A549 (cell line): ENCODE measurements at regions not wholly inside any gene's neighbourhood (a gene's known extent, or its start where the extent isn't known, plus 50 kb on each side); places are given as distances from the start of the nearest gene placed in this dataset.

Experiments used
- ATAC-seq, 2 experiments: fragments of 200-7000 bp in 1 of 2; fragments of >200 bp in 1 of 2; cut with Nextera tagmentation in 1 of 2; cut with Tn5 transposase in 1 of 2; 3 replicates each; pipeline versions ENCODE4 v1.8.0 to v1.9.1; 2018 to 2020; ENCODE audit warnings: mild to moderate bottlenecking in 1 of 2, moderate library complexity in 1 of 2
- CTCF ChIA-PET: fragments of 300-600 bp; sonication (Branson Sonifier 250); formaldehyde crosslinking; extraction: SDS; loops from one replicate; lab custom pipeline; 2021; ENCODE audit warnings: antibody characterized with exemption, inconsistent platforms; lab: Yijun Ruan, JAX
- POLR2A ChIA-PET: fragments of 350-600 bp; formaldehyde crosslinking; extraction: SDS; loops from one replicate; lab custom pipeline; 2021; ENCODE audit warnings: antibody characterized with exemption, inconsistent platforms; lab: Yijun Ruan, JAX
- DNase-seq, 2 experiments: peaks; one replicate each; pipeline versions ENCODE4 v3.0.0 to v3.0.0-alpha.2; 2011 to 2016; ENCODE audit warnings: low read depth in 1 of 2, low spot score in 1 of 2
- FAIRE-seq: peaks from 2 replicates; lab custom pipeline; 2011; peaks lifted over from hg19 to GRCh38; lab: Jason Lieb, UNC
- H3K27ac ChIP-seq, 2 experiments: fragments of >200 bp; sonication (Bioruptor Twin); formaldehyde crosslinking; 3 replicates each; pipeline ENCODE4 v1.5.1; 2016 to 2017
- H3K4me1 ChIP-seq: fragments of >200 bp; sonication (Bioruptor Twin); formaldehyde crosslinking; 3 replicates; pipeline ENCODE4 v1.6.1; 2016
- H3K4me2 ChIP-seq: fragments of >200 bp; sonication (Bioruptor Twin); formaldehyde crosslinking; 3 replicates; pipeline ENCODE4 v1.6.1; 2016
- H3K4me3 ChIP-seq: fragments of >200 bp; sonication (Bioruptor Twin); formaldehyde crosslinking; 3 replicates; pipeline ENCODE4 v1.5.1; 2016
- H3K9me3 ChIP-seq: fragments of >200 bp; sonication (Bioruptor Twin); formaldehyde crosslinking; 3 replicates; pipeline ENCODE4 v1.6.1; 2016
- ATOH8 ChIP-seq: fragments of 250-450 bp; sonication (Bioruptor Pico); IDR thresholded peaks from 2 replicates; pipeline ENCODE4 v1.5.0; 2020; ENCODE audit warnings: low read depth, mild to moderate bottlenecking, moderate library complexity
- BHLHE40 ChIP-seq: IDR thresholded peaks from 2 replicates; pipeline ENCODE4 v1.6.1; 2012; ENCODE audit warnings: low read depth, low read length, inconsistent platforms
- CBX8 ChIP-seq: fragments of 200-600 bp; sonication (generic); IDR thresholded peaks from 2 replicates; pipeline ENCODE4 v1.6.1; 2016
- CEBPB ChIP-seq, 2 experiments: fragments of >200 bp in 1 of 2; sonication (Bioruptor Twin) in 1 of 2; formaldehyde crosslinking in 1 of 2; IDR thresholded peaks; 2 replicates each; pipeline ENCODE4 v1.6.1; 2012 to 2016
- CHD2 ChIP-seq: fragments of 150-350 bp; IDR thresholded peaks from 2 replicates; pipeline ENCODE4 v1.6.1; 2014; ENCODE audit warnings: low read length; ENCODE audit not compliant: partially characterized antibody
- EHF ChIP-seq: fragments of 250-450 bp; sonication (Bioruptor Pico); IDR thresholded peaks from 2 replicates; pipeline ENCODE4 v1.5.0; 2020; ENCODE audit warnings: mild to moderate bottlenecking
- EHMT2 ChIP-seq: fragments of 200-600 bp; sonication (generic); IDR thresholded peaks from 2 replicates; pipeline ENCODE4 v1.6.1; 2016; ENCODE audit warnings: antibody characterized with exemption, low read depth, mild to moderate bottlenecking, moderate library complexity
- ESRRA ChIP-seq: fragments of 150-350 bp; IDR thresholded peaks from 2 replicates; pipeline ENCODE4 v1.6.1; 2014; ENCODE audit warnings: mild to moderate bottlenecking, low read length, borderline replicate concordance
- FOXS1 ChIP-seq: fragments of 250-450 bp; sonication (Bioruptor Pico); IDR thresholded peaks from 2 replicates; pipeline ENCODE4 v1.5.0; 2020; ENCODE audit warnings: mild to moderate bottlenecking, moderate library complexity
- GATA3 ChIP-seq: IDR thresholded peaks from 2 replicates; pipeline ENCODE4 v1.6.1; 2012; ENCODE audit warnings: borderline replicate concordance
- HDAC2 ChIP-seq: fragments of 200-600 bp; sonication (generic); IDR thresholded peaks from 2 replicates; pipeline ENCODE4 v1.6.1; 2016
- HOXA7 ChIP-seq: fragments of 250-450 bp; sonication (Bioruptor Pico); IDR thresholded peaks from 2 replicates; pipeline ENCODE4 v1.5.0; 2020; ENCODE audit warnings: mild to moderate bottlenecking, moderate library complexity
- JUN ChIP-seq, 2 experiments: fragments of >200 bp; sonication (Bioruptor Twin); formaldehyde crosslinking; IDR thresholded peaks; 2 replicates in 1 of 2; 3 replicates in 1 of 2; pipeline ENCODE4 v1.6.1; 2016 to 2017
- JUNB ChIP-seq: fragments of >200 bp; sonication (Bioruptor Twin); formaldehyde crosslinking; IDR thresholded peaks from 2 replicates; pipeline ENCODE4 v1.6.1; 2016
- KDM1A ChIP-seq: fragments of 200-600 bp; sonication (generic); IDR thresholded peaks from 2 replicates; pipeline ENCODE4 v1.6.1; 2016; ENCODE audit warnings: low read depth, mild to moderate bottlenecking
- MAFK ChIP-seq: fragments of 450-650 bp; IDR thresholded peaks from 2 replicates; pipeline ENCODE4 v1.6.1; 2014; ENCODE audit not compliant: partially characterized antibody
- MAZ ChIP-seq: fragments of 150-350 bp; IDR thresholded peaks from 2 replicates; pipeline ENCODE4 v1.6.1; 2014; ENCODE audit warnings: antibody characterized with exemption, low read depth, low read length, borderline replicate concordance
- MYC ChIP-seq: IDR thresholded peaks from 2 replicates; pipeline ENCODE4 v1.6.1; 2012; ENCODE audit warnings: mild to moderate bottlenecking, inconsistent platforms, low read length, improper control_type of control experiment, borderline replicate concordance
- NFE2L2 ChIP-seq: fragments of 150-350 bp; conservative IDR thresholded peaks from 2 replicates; pipeline ENCODE4 v1.6.1; 2014; ENCODE audit warnings: low read length
- PBX3 ChIP-seq: IDR thresholded peaks from 2 replicates; pipeline ENCODE4 v1.6.1; 2012
- PHF8 ChIP-seq: fragments of 200-600 bp; sonication (generic); IDR thresholded peaks from 2 replicates; pipeline ENCODE4 v1.6.1; 2016; ENCODE audit warnings: low read depth, mild to moderate bottlenecking, antibody characterized with exemption, moderate library complexity, borderline replicate concordance
- POLR2AphosphoS2 ChIP-seq: conservative IDR thresholded peaks from 2 replicates; pipeline ENCODE4 v1.6.1; 2012; ENCODE audit warnings: low read length, improper control_type of control experiment, inconsistent platforms
- RAD21 ChIP-seq, 2 experiments: fragments of >200 bp in 1 of 2; sonication (Bioruptor Twin) in 1 of 2; formaldehyde crosslinking in 1 of 2; IDR thresholded peaks in 1 of 2; conservative IDR thresholded peaks in 1 of 2; 2 replicates in 1 of 2; 3 replicates in 1 of 2; pipeline ENCODE4 v1.6.1; 2012 to 2018; ENCODE audit warnings: inconsistent platforms in 1 of 2
- RFX5 ChIP-seq: fragments of 450-650 bp; IDR thresholded peaks from 2 replicates; pipeline ENCODE4 v1.7.1; 2014; ENCODE audit warnings: antibody characterized with exemption, mild to moderate bottlenecking, moderate library complexity
- ZC3H11A ChIP-seq: fragments of 450-650 bp; IDR thresholded peaks from 2 replicates; pipeline ENCODE4 v1.6.1; 2014; ENCODE audit warnings: antibody characterized with exemption, mild to moderate bottlenecking
- ZFP36 ChIP-seq: fragments of 450-650 bp; IDR thresholded peaks from 2 replicates; pipeline ENCODE4 v1.6.1; 2014; ENCODE audit warnings: borderline replicate concordance; ENCODE audit not compliant: partially characterized antibody
- ZNF302 ChIP-seq: fragments of 250-450 bp; sonication (Bioruptor Pico); IDR thresholded peaks from 2 replicates; pipeline ENCODE4 v1.9.0; 2021; ENCODE audit warnings: inconsistent platforms, mild to moderate bottlenecking, moderate library complexity
- ZSCAN20 ChIP-seq: fragments of 250-450 bp; sonication (Bioruptor Pico); IDR thresholded peaks from 2 replicates; pipeline ENCODE4 v1.8.0; 2022; ENCODE audit warnings: mild to moderate bottlenecking, moderate library complexity
- WGBS: methylation state at CpG from one replicate; pipeline ENCODE4 v1.1.6; 2017; ENCODE audit errors: missing lambda C conversion rate; 5-methylcytosine and 5-hydroxymethylcytosine counted together
- TF ChIP-seq, protein P1 (sequence below): fragments of >200 bp; sonication (Bioruptor Twin); formaldehyde crosslinking; IDR thresholded peaks from 3 replicates; pipeline ENCODE4 v1.6.1; 2016
- TF ChIP-seq, protein P2 (sequence below): IDR thresholded peaks from 2 replicates; pipeline ENCODE4 v1.6.1; 2012
- TF ChIP-seq, protein P3 (sequence below): fragments of 150-350 bp; IDR thresholded peaks from 2 replicates; pipeline ENCODE4 v1.6.1; 2014; ENCODE audit warnings: low read depth, mild to moderate bottlenecking, low read length

- TF ChIP-seq, protein P1, sequence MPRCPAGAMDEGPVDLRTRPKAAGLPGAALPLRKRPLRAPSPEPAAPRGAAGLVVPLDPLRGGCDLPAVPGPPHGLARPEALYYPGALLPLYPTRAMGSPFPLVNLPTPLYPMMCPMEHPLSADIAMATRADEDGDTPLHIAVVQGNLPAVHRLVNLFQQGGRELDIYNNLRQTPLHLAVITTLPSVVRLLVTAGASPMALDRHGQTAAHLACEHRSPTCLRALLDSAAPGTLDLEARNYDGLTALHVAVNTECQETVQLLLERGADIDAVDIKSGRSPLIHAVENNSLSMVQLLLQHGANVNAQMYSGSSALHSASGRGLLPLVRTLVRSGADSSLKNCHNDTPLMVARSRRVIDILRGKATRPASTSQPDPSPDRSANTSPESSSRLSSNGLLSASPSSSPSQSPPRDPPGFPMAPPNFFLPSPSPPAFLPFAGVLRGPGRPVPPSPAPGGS = no peak
- TF ChIP-seq PBX3 (no peak), RFX5 (no peak), ZSCAN20 (CRISPR knock-in tag) (no peak)
These were observed 78.2 kb downstream of the TMPRSS5 start (continued) for GRCh38 chr11:113627946-113628345.

GRCh38 chr11:113627297-113627696, 78.8 kb downstream of the TMPRSS5 start:
- TF ChIP-seq ZNF302 (CRISPR knock-in tag) = no peak
- no peak for TF ChIP-seq BHLHE40
- TF ChIP-seq MAFK = no peak
- TF ChIP-seq GATA3 = no peak
- TF ChIP-seq ATOH8 (CRISPR knock-in tag) = no peak
- TF ChIP-seq CHD2 = no peak
- TF ChIP-seq JUNB = no peak
- TF ChIP-seq HOXA7 = no peak
- TF ChIP-seq, protein P2, sequence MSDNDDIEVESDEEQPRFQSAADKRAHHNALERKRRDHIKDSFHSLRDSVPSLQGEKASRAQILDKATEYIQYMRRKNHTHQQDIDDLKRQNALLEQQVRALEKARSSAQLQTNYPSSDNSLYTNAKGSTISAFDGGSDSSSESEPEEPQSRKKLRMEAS = no peak
- no peak for TF ChIP-seq CBX8
- TF ChIP-seq KDM1A = no peak
- TF ChIP-seq CEBPB (IDR thresholded peaks at IDR 0.05) = no peak
- no peak for TF ChIP-seq JUN (IDR thresholded peaks at IDR 0.05)
- no peak for TF ChIP-seq ZFP36
- TF ChIP-seq RAD21 (conservative IDR thresholded peaks at IDR 0.05 in 1 of 2, IDR thresholded peaks at IDR 0.05 in 1 of 2) = no peak
- no peak for TF ChIP-seq PHF8
- no peak for TF ChIP-seq HDAC2
- TF ChIP-seq, all 56 proteins: peak for 0

GRCh38 chr11:113626736-113627135, 79.4 kb downstream of the TMPRSS5 start:
- ChIA-PET POLR2A (no interaction called here), CTCF (no interaction called here)
- Histone ChIP-seq H3K4me3 (no peak overlapping the region), H3K9me3 (no peaks in the 10 kb centered on the region), H3K4me2 (no peak overlapping the region), H3K27ac (no peak overlapping the region), H3K4me1 (no peaks in the 10 kb centered on the region)
- ATAC-seq (no peak), FAIRE-seq (no peak), DNase-seq (no peak)
- TF ChIP-seq MAZ (no peak), POLR2AphosphoS2 (no peak), PHF8 (no peak), CEBPB (IDR thresholded peaks at IDR 0.05) (no peak), GATA3 (no peak), MYC (no peak), ATOH8 (CRISPR knock-in tag) (no peak), NFE2L2 (no peak), EHF (no peak), ZFP36 (no peak), FOXS1 (no peak), JUNB (no peak), ESRRA (no peak), ZC3H11A (no peak), EHMT2 (no peak)
- TF ChIP-seq, protein P3, sequence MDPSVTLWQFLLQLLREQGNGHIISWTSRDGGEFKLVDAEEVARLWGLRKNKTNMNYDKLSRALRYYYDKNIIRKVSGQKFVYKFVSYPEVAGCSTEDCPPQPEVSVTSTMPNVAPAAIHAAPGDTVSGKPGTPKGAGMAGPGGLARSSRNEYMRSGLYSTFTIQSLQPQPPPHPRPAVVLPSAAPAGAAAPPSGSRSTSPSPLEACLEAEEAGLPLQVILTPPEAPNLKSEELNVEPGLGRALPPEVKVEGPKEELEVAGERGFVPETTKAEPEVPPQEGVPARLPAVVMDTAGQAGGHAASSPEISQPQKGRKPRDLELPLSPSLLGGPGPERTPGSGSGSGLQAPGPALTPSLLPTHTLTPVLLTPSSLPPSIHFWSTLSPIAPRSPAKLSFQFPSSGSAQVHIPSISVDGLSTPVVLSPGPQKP = no peak
- WGBS = 0% methylated on average over 2 of the region's 2 CpGs

More at GRCh38 chr11:113627297-113627696, 78.8 kb downstream of the TMPRSS5 start:
- no peak for FAIRE-seq
- Histone ChIP-seq H3K4me3 (no peak overlapping the region), H3K27ac (no peak overlapping the region), H3K4me1 (no peaks in the 10 kb centered on the region), H3K4me2 (no peak overlapping the region), H3K9me3 (no peaks in the 10 kb centered on the region)
- DNase-seq = no peak
- CTCF ChIA-PET = no interaction called here
- POLR2A ChIA-PET = no interaction called here
- ATAC-seq = no peak
- WGBS = 47% methylated on average over 2 of the region's 2 CpGs
